WTC11 (cell line): ENCODE measurements at regions not wholly inside any gene's neighbourhood (a gene's known extent, or its start where the extent isn't known, plus 50 kb on each side); places are given as distances from the start of the nearest gene placed in this dataset.

Experiments used
- ATAC-seq: fragments of 200-7000 bp; cut with Tn5 transposase; 2 replicates; pipeline ENCODE4 v1.10.0; 2021; ENCODE audit warnings: mild to moderate bottlenecking, moderate library complexity
- CTCF ChIA-PET: fragments of 300-600 bp; sonication (Branson Sonifier 250); formaldehyde crosslinking; loops from one replicate; lab custom pipeline; 2021; ENCODE audit warnings: antibody characterized with exemption; lab: Charles Lee
- POLR2A ChIA-PET: fragments of 350-600 bp; sonication (Branson Sonifier 250); formaldehyde crosslinking; loops from one replicate; lab custom pipeline; 2021; ENCODE audit warnings: antibody characterized with exemption; lab: Charles Lee
- DNase-seq: peaks from one replicate; pipeline ENCODE4 v3.0.0; 2021; ENCODE audit warnings: low spot score
- H3K27ac Mint-ChIP-seq: 2 replicates; pipeline ENCODE4 v1.8.0; 2021; ENCODE audit warnings: mixed read lengths
- H3K27me3 Mint-ChIP-seq: 2 replicates; pipeline ENCODE4 v1.8.0; 2021; ENCODE audit warnings: low read depth, mild to moderate bottlenecking, moderate library complexity, mixed read lengths
- H3K36me3 Mint-ChIP-seq: 2 replicates; pipeline ENCODE4 v1.8.0; 2021; ENCODE audit warnings: mixed read lengths
- H3K4me1 Mint-ChIP-seq: 2 replicates; pipeline ENCODE4 v1.8.0; 2022; ENCODE audit warnings: mixed read lengths
- H3K4me3 Mint-ChIP-seq: 2 replicates; pipeline ENCODE4 v1.8.0; 2021; ENCODE audit warnings: mild to moderate bottlenecking, moderate library complexity, mixed read lengths
- H3K9me3 Mint-ChIP-seq: 2 replicates; pipeline ENCODE4 v1.8.0; 2021; ENCODE audit warnings: mixed read lengths
- ATF1 ChIP-seq: sonication (generic); formaldehyde crosslinking; IDR thresholded peaks from 2 replicates; pipeline ENCODE4 v1.8.1; 2023; ENCODE audit warnings: mild to moderate bottlenecking, moderate library complexity, missing genetic modification reagents
- ATF2 ChIP-seq: sonication (generic); formaldehyde crosslinking; IDR thresholded peaks from 2 replicates; pipeline ENCODE4 v1.8.1; 2022; ENCODE audit warnings: low read depth, missing genetic modification reagents, borderline replicate concordance
- E2F1 ChIP-seq: sonication (generic); formaldehyde crosslinking; IDR thresholded peaks from 2 replicates; pipeline ENCODE4 v1.8.0; 2022; ENCODE audit warnings: mild to moderate bottlenecking, missing genetic modification reagents
- ELF4 ChIP-seq: sonication (generic); formaldehyde crosslinking; IDR thresholded peaks from 2 replicates; pipeline ENCODE4 v1.8.1; 2022; ENCODE audit warnings: low read depth, mild to moderate bottlenecking, moderate library complexity, missing genetic modification reagents
- GRHL2 ChIP-seq: fragments of 250-450 bp; sonication (Bioruptor Pico); IDR thresholded peaks from 2 replicates; pipeline ENCODE4 v1.8.0; 2022; ENCODE audit warnings: mild to moderate bottlenecking, moderate library complexity; ENCODE audit not compliant: insufficient replicate concordance, severe bottlenecking
- GTF2I ChIP-seq: fragments of 250-450 bp; sonication (Bioruptor Pico); conservative IDR thresholded peaks from 2 replicates; pipeline ENCODE4 v1.4.0; 2021; ENCODE audit warnings: mild to moderate bottlenecking
- MLX ChIP-seq: sonication (generic); formaldehyde crosslinking; IDR thresholded peaks from 2 replicates; pipeline ENCODE4 v1.8.1; 2023; ENCODE audit warnings: mild to moderate bottlenecking, missing genetic modification reagents, moderate library complexity
- NR1H2 ChIP-seq: sonication (generic); formaldehyde crosslinking; IDR thresholded peaks from 2 replicates; pipeline ENCODE4 v1.9.0; 2021; ENCODE audit warnings: mild to moderate bottlenecking, moderate library complexity, missing genetic modification reagents
- PRRX2 ChIP-seq: fragments of 250-450 bp; sonication (Bioruptor Pico); IDR thresholded peaks from 2 replicates; pipeline ENCODE4 v1.8.0; 2021; ENCODE audit warnings: mild to moderate bottlenecking
- RELA ChIP-seq: sonication (generic); formaldehyde crosslinking; IDR thresholded peaks from 2 replicates; pipeline ENCODE4 v1.8.1; 2022; ENCODE audit warnings: missing genetic modification reagents, mild to moderate bottlenecking, borderline replicate concordance
- SOX15 ChIP-seq: fragments of 250-450 bp; sonication (Bioruptor Pico); IDR thresholded peaks from 2 replicates; pipeline ENCODE4 v1.9.0; 2021; ENCODE audit warnings: mild to moderate bottlenecking
- SP1 ChIP-seq: sonication (generic); formaldehyde crosslinking; conservative IDR thresholded peaks from 2 replicates; pipeline ENCODE4 v1.8.1; 2022; ENCODE audit warnings: missing genetic modification reagents
- ZNF121 ChIP-seq: sonication (generic); formaldehyde crosslinking; IDR thresholded peaks from 2 replicates; pipeline ENCODE4 v1.8.0; 2023; ENCODE audit warnings: missing genetic modification reagents
- ZNF232 ChIP-seq: sonication (generic); formaldehyde crosslinking; IDR thresholded peaks from 2 replicates; pipeline ENCODE4 v1.8.0; 2022; ENCODE audit warnings: mild to moderate bottlenecking, missing genetic modification reagents
- ZNF317 ChIP-seq: sonication (generic); formaldehyde crosslinking; IDR thresholded peaks from 2 replicates; pipeline ENCODE4 v1.8.1; 2023; ENCODE audit warnings: low read depth, mild to moderate bottlenecking, moderate library complexity, missing genetic modification reagents, borderline replicate concordance
- ZNF396 ChIP-seq: fragments of 250-450 bp; sonication (Bioruptor Pico); IDR thresholded peaks from 2 replicates; pipeline ENCODE4 v1.8.0; 2021; ENCODE audit warnings: mild to moderate bottlenecking, moderate library complexity, borderline replicate concordance

- Mint-ChIP-seq H3K4me3 (no peak overlapping the region), H3K4me1 (peaks cover 3% of the 10 kb centered on the region; the same call in 1 of the 2 replicates), H3K9me3 (no peaks in the 10 kb centered on the region; the same call in 1 of the 2 replicates), H3K36me3 (no peaks in the 10 kb centered on the region), H3K27ac (no peak overlapping the region)
- no peak for ATAC-seq
- ChIA-PET POLR2A (no interaction called here), CTCF (no interaction called here)
- DNase-seq, result no peak
- TF ChIP-seq ATF1 (CRISPR knock-in tag), result no peak
- no peak for TF ChIP-seq ELF4 (CRISPR knock-in tag)
- TF ChIP-seq, all 79 proteins: peak for 0
- no peaks in the 10 kb centered on the region for H3K27me3 Mint-ChIP-seq
These were observed 500.7 kb downstream of the RIT2 start for GRCh38 chr18:42614619-42615293.

- peaks cover 8% of the 10 kb centered on the region; the same call in 1 of the 2 replicates for H3K4me1 Mint-ChIP-seq
- CTCF ChIA-PET, result no interaction called here
These were observed 498.3 kb downstream of the RIT2 start for GRCh38 chr18:42617221-42617620.

GRCh38 chr18:42619771-42620170 lies 495.7 kb downstream of the RIT2 start:
- no peaks in the 10 kb centered on the region; the same call in 1 of the 2 replicates for H3K9me3 Mint-ChIP-seq
- H3K36me3 Mint-ChIP-seq, result no peaks in the 10 kb centered on the region
- no peak overlapping the region for H3K27ac Mint-ChIP-seq
- DNase-seq (no peak), ATAC-seq (no peak)
- TF ChIP-seq ZNF121 (CRISPR knock-in tag) (no peak), E2F1 (CRISPR knock-in tag) (no peak), SOX15 (no peak), ATF2 (CRISPR knock-in tag) (no peak), PRRX2 (CRISPR knock-in tag) (no peak), ZNF396 (CRISPR knock-in tag) (no peak), GTF2I (no peak), ELF4 (CRISPR knock-in tag) (no peak), NR1H2 (no peak), MLX (CRISPR knock-in tag) (no peak), RELA (CRISPR knock-in tag) (no peak), ZNF232 (CRISPR knock-in tag) (no peak)
- no peak overlapping the region for H3K4me3 Mint-ChIP-seq
- ChIA-PET POLR2A (no interaction called here), CTCF (interaction anchor here (2.2 kb wide), 1 partner anchor 24 kb away, joined by 10 read pairs; no protein-coding TSS in a partner anchor)
- H3K27me3 Mint-ChIP-seq, result no peaks in the 10 kb centered on the region
- H3K4me1 Mint-ChIP-seq, result peaks cover 8% of the 10 kb centered on the region; the same call in 1 of the 2 replicates

More at GRCh38 chr18:42617221-42617620, 498.3 kb downstream of the RIT2 start:
- Mint-ChIP-seq H3K27me3 (no peaks in the 10 kb centered on the region), H3K4me3 (no peak overlapping the region), H3K27ac (no peak overlapping the region), H3K36me3 (no peaks in the 10 kb centered on the region), H3K9me3 (no peaks in the 10 kb centered on the region; the same call in 1 of the 2 replicates)
- TF ChIP-seq SP1 (no peak), ZNF317 (CRISPR knock-in tag) (no peak), E2F1 (CRISPR knock-in tag) (no peak), GRHL2 (CRISPR knock-in tag) (no peak)
- DNase-seq, result no peak
- POLR2A ChIA-PET, result no interaction called here
- ATAC-seq, result no peak
